H1 (cell line): ENCODE measurements at regions not wholly inside any gene's neighbourhood (a gene's known extent, or its start where the extent isn't known, plus 50 kb on each side); places are given as distances from the start of the nearest gene placed in this dataset.

Experiments used
- CEBPB ChIP-seq: IDR thresholded peaks from 2 replicates; pipeline ENCODE4 v1.6.1; 2012; ENCODE audit warnings: low read depth, low read length
- E2F6 ChIP-seq: IDR thresholded peaks from 2 replicates; pipeline ENCODE4 v1.6.1; 2012; ENCODE audit warnings: inconsistent platforms
- FOSL1 ChIP-seq: IDR thresholded peaks from 2 replicates; pipeline ENCODE4 v1.6.1; 2011; ENCODE audit warnings: mild to moderate bottlenecking, low read depth, low read length, moderate library complexity; ENCODE audit not compliant: insufficient read depth
- POU5F1 ChIP-seq: IDR thresholded peaks from 2 replicates; pipeline ENCODE4 v1.6.1; 2011; ENCODE audit warnings: low read depth, mild to moderate bottlenecking, low read length, moderate library complexity
- TAF1 ChIP-seq: IDR thresholded peaks from 2 replicates; pipeline ENCODE4 v1.6.1; 2011; ENCODE audit warnings: mild to moderate bottlenecking, low read depth, low read length

GRCh38 chr21:33978585-33978984 is 63.0 kb upstream of the ATP5PO start (continued):
- TF ChIP-seq POU5F1 (no peak), E2F6 (no peak), CEBPB (no peak), TAF1 (no peak), FOSL1 (no peak)
